Vagina (tissue), 2 donors: ENCODE measurements at regions not wholly inside any gene's neighbourhood (a gene's known extent, or its start where the extent isn't known, plus 50 kb on each side); places are given as distances from the start of the nearest gene placed in this dataset.

Experiments
- DNase-seq, 2 donors: peaks; one replicate each; pipeline ENCODE4 v3.0.0-alpha.2; 2017; ENCODE audit errors: extremely low spot score in 2 of 2
- H3K27ac ChIP-seq: fragments of 200-600 bp; sonication (generic); one replicate; pipeline ENCODE4 v1.5.1; 2019
- H3K27me3 ChIP-seq: fragments of 200-600 bp; sonication (generic); one replicate; pipeline ENCODE4 v1.5.1; 2019
- H3K36me3 ChIP-seq, 2 donors: fragments of 200-600 bp; sonication (generic); one replicate each; pipeline ENCODE4 v1.5.1; 2017 to 2019
- H3K4me1 ChIP-seq: fragments of 200-600 bp; sonication (generic); one replicate; pipeline ENCODE4 v1.5.1; 2019
- H3K4me3 ChIP-seq, 2 donors: fragments of 200-600 bp; sonication (generic); 1 replicate in 1 of 2; 2 replicates in 1 of 2; pipeline ENCODE4 v1.5.1; 2016 to 2019
- H3K9me3 ChIP-seq: fragments of 200-600 bp; sonication (generic); one replicate; pipeline ENCODE4 v1.5.1; 2019
- CTCF ChIP-seq, 3 experiments: fragments of 450-650 bp in 2 of 3; fragments of 200-600 bp in 1 of 3; sonication (generic) in 1 of 3; IDR thresholded peaks; one replicate each; pipeline ENCODE4 v1.5.1; 2017 to 2019; ENCODE audit warnings: antibody characterized with exemption in 3 of 3, mild to moderate bottlenecking in 2 of 3, moderate library complexity in 2 of 3
- POLR2A ChIP-seq, 2 donors: fragments of 450-650 bp; IDR thresholded peaks; one replicate each; pipeline ENCODE4 v1.6.1; 2017; ENCODE audit warnings: antibody characterized with exemption in 2 of 2, mild to moderate bottlenecking in 2 of 2, moderate library complexity in 2 of 2
- POLR2AphosphoS5 ChIP-seq, 2 donors: sonication (generic); formaldehyde crosslinking; IDR thresholded peaks; one replicate each; pipeline ENCODE4 v1.9.0; 2017; ENCODE audit warnings: antibody characterized with exemption in 2 of 2, mild to moderate bottlenecking in 2 of 2, low read depth in 1 of 2; ENCODE audit not compliant: insufficient read depth in 1 of 2
- intact Hi-C: fragments of 100-400 bp; cut with DNase I; formaldehyde crosslinking; loops from one replicate; pipeline ENCODE4 v1.15.1; 2023

- Histone ChIP-seq H3K4me1 (no peaks in the 10 kb centered on the region), H3K9me3 (no peaks in the 10 kb centered on the region), H3K27me3 (no peaks in the 10 kb centered on the region), H3K27ac (no peak overlapping the region), H3K36me3 (no peaks in the 10 kb centered on the region), H3K4me3 (no peak overlapping the region)
- intact Hi-C loops, result loop anchor here (2.0 kb wide), 1 partner anchor 317 kb away; no protein-coding TSS in a partner anchor
- TF ChIP-seq POLR2AphosphoS5 (IDR thresholded peaks at IDR 0.05; ENCODE audit: insufficient read depth in 1 of 2, low read depth in 1 of 2) (no peak), CTCF (IDR thresholded peaks at IDR 0.05) (no peak), POLR2A (IDR thresholded peaks at IDR 0.05) (no peak)
- DNase-seq, result no peak
Observed at GRCh38 chr18:41569867-41570266, 385.2 kb upstream of the PIK3C3 start.

- DNase-seq, result no peak
- Histone ChIP-seq H3K36me3 (no peaks in the 10 kb centered on the region), H3K4me1 (no peaks in the 10 kb centered on the region), H3K27ac (no peak overlapping the region), H3K27me3 (no peaks in the 10 kb centered on the region), H3K4me3 (no peak overlapping the region), H3K9me3 (no peaks in the 10 kb centered on the region)
- TF ChIP-seq POLR2A (IDR thresholded peaks at IDR 0.05), result no peak
- TF ChIP-seq CTCF (IDR thresholded peaks at IDR 0.05), result no peak
- TF ChIP-seq POLR2AphosphoS5 (IDR thresholded peaks at IDR 0.05; ENCODE audit: insufficient read depth in 1 of 2, low read depth in 1 of 2), result no peak
- intact Hi-C loops, result no loop called here
Observed at GRCh38 chr18:41561961-41562360, 393.1 kb upstream of the PIK3C3 start.

GRCh38 chr18:41558715-41559114, 396.3 kb upstream of the PIK3C3 start:
- no peak for DNase-seq
- Histone ChIP-seq H3K36me3 (no peaks in the 10 kb centered on the region), H3K4me3 (no peak overlapping the region), H3K27ac (no peak overlapping the region), H3K27me3 (no peaks in the 10 kb centered on the region), H3K4me1 (no peaks in the 10 kb centered on the region), H3K9me3 (no peaks in the 10 kb centered on the region)
- intact Hi-C loops, result no loop called here
- no peak for TF ChIP-seq POLR2AphosphoS5 (IDR thresholded peaks at IDR 0.05; ENCODE audit: insufficient read depth in 1 of 2, low read depth in 1 of 2)
- TF ChIP-seq CTCF (IDR thresholded peaks at IDR 0.05), result no peak
- no peak for TF ChIP-seq POLR2A (IDR thresholded peaks at IDR 0.05)

GRCh38 chr18:41553716-41554115, 401.3 kb upstream of the PIK3C3 start:
- Histone ChIP-seq H3K27ac (no peak overlapping the region), H3K9me3 (no peaks in the 10 kb centered on the region), H3K27me3 (no peaks in the 10 kb centered on the region), H3K4me3 (no peak overlapping the region), H3K4me1 (no peaks in the 10 kb centered on the region), H3K36me3 (no peaks in the 10 kb centered on the region)
- TF ChIP-seq POLR2AphosphoS5 (IDR thresholded peaks at IDR 0.05; ENCODE audit: insufficient read depth in 1 of 2, low read depth in 1 of 2), result no peak
- TF ChIP-seq POLR2A (IDR thresholded peaks at IDR 0.05), result no peak
- no peak for TF ChIP-seq CTCF (IDR thresholded peaks at IDR 0.05)
- DNase-seq, result no peak
- intact Hi-C loops, result no loop called here

GRCh38 chr18:41548521-41549260, 406.3 kb upstream of the PIK3C3 start:
- DNase-seq, result no peak
- intact Hi-C loops, result no loop called here
- no peaks in the 10 kb centered on the region for H3K36me3 ChIP-seq
- H3K27me3 ChIP-seq, result no peaks in the 10 kb centered on the region
- H3K9me3 ChIP-seq, result no peaks in the 10 kb centered on the region
- H3K4me3 ChIP-seq, result no peak overlapping the region
- TF ChIP-seq CTCF (IDR thresholded peaks at IDR 0.05) (no peak), POLR2AphosphoS5 (IDR thresholded peaks at IDR 0.05; ENCODE audit: insufficient read depth in 1 of 2, low read depth in 1 of 2) (no peak), POLR2A (IDR thresholded peaks at IDR 0.05) (no peak)
- H3K4me1 ChIP-seq, result no peaks in the 10 kb centered on the region
- H3K27ac ChIP-seq, result no peak overlapping the region
